Muscle of back (tissue), 3 donors: ENCODE measurements at regions not wholly inside any gene's neighbourhood (a gene's known extent, or its start where the extent isn't known, plus 50 kb on each side); places are given as distances from the start of the nearest gene placed in this dataset.
A peak's percentile ranks its signal among the peaks of the same experiment; 100 is the strongest.
"Not testable (repeated sequence)": the region's sequence is repeated elsewhere in the genome, so short reads cannot be mapped to it uniquely, and the experiment has no call there.

ENCODE experiments used
- DNase-seq, 3 donors: peaks; one replicate each; pipeline versions ENCODE4 v3.0.0 to v3.0.0-alpha.2; 2013

DNA sequence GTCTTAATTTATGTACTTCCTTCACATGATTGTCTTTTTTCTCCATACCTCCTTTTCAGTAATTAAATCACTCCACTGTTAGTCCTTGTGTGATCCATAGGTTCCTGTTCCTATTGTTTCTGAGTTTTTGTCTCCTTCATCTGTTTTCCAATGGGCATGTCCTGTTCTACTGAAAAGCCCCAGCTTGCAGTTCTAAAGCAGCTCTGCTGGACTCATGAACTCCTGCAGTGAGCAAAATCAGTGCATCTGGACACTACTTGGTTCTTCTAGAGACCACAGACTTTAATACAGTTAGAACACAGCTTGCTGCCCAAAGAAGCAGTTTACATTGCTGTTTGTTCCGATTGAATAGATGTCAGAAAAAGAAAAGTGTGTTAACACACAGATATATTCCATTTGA, 593.3 kb upstream of the HS3ST5 start:
- no peak for DNase-seq

DNA sequence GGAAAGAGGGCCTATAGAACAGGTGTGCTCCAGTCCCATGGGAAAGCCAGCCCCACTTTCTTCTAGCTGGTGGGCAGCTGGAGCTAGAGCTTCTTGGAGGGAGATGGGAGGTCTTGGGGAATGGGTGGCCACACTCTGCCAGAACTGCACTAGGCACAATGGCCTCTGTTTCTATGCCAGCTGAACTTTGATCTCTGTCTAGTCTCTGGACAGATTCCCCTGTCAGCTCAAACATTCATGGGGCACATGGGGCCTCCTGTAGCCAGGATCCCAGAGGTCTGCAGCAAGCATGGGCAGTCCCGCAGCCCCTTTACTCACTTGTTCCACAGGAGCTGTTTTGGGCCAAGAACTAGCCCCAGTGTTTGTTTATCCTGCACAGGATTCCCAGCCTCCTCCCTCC, 591.3 kb upstream of the HS3ST5 start:
- no peak for DNase-seq

DNA sequence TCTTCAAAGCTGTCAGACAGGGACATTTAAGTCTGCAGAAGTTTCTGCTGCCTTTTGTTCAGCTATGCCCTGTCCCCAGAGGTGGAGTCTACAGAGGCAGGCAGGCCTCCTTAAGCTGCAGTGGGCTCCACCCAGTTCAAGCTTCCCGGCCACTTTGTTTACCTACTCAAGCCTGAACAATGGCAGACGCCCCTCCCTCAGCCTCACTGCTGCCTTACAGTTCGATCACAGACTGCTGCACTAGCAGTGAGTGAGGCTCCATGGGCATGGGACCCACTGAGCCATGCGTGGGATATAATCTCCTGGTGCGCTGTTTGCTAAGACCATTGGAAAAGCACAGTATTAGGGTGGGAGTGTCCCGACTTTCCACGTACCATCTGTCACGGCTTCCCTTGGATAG, 585.9 kb upstream of the HS3ST5 start:
- not testable (repeated sequence) for DNase-seq

DNA sequence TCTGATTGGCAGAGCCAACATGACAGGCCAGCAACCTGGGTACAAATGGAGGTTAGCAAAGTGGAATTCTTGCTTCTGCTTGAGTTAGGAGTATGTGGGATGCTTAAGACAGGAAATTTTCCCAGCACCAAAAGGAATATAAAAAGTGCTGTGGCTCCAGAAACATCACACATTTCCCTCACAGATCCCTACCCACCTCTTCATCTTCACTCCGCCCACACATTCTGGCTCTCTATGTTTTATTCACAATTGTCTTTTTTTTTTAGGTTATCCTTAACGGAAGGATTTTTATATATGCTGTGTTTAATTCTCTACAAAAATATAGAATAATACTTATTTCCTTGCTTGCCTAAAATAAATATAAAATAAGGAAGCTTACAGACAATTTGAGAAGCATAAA, 563.3 kb upstream of the HS3ST5 start:
- no peak for DNase-seq

DNA sequence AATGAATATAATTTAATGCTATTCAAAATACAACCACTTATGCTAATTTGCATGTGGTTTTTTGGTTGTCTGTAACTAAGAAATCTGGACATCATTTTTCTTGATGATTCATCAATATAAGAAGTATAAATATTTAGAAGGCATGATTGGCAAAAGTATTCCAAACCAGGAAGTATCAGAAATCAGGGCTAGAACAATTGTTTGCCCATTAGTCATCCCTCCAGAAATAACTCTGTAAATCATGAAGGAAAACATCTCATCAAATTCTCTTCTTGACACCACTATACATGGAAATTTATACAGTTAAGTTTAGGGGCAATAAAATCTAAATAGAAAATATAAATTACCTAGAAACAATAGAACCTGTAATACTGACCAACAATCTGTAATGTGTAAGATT, 554.7 kb upstream of the HS3ST5 start:
- DNase-seq: no peak

DNA sequence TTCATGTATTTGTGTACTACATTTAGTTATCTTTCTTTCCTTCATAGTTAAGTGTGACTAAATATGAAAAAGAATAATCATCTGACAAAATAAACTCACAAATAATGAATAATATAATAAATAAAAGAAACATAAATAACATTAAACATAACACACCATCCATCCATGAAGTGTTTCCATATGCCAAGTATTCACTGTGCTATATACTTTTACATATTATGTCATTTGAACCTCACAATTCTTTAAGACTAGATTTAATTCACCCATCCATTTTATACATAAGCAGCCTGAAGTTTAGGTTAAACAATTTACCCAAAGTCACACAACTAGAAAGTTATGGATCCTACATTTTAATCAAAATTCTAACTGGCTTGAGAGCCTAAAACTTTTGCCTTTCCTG, 549.4 kb upstream of the HS3ST5 start:
- no peak for DNase-seq

DNA sequence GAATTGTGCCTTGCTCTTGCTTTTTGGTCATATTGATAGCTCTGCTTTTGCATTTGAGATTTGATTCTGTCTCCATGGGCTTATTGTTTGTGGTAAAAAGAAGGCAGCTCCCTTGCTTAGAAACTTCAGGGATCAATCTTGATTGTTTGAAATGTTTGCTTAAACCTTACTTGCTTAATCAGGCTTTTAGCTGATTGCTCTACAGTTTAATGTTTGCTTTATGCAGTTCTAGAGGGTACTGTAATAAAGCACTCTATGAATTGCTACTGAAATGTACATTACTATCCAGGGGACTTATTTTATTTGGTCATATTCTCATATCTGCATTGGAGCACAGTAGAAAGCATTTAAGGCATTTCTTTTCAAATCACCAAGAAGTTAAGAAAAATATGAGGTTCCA, 545.4 kb upstream of the HS3ST5 start:
- no peak for DNase-seq

DNA sequence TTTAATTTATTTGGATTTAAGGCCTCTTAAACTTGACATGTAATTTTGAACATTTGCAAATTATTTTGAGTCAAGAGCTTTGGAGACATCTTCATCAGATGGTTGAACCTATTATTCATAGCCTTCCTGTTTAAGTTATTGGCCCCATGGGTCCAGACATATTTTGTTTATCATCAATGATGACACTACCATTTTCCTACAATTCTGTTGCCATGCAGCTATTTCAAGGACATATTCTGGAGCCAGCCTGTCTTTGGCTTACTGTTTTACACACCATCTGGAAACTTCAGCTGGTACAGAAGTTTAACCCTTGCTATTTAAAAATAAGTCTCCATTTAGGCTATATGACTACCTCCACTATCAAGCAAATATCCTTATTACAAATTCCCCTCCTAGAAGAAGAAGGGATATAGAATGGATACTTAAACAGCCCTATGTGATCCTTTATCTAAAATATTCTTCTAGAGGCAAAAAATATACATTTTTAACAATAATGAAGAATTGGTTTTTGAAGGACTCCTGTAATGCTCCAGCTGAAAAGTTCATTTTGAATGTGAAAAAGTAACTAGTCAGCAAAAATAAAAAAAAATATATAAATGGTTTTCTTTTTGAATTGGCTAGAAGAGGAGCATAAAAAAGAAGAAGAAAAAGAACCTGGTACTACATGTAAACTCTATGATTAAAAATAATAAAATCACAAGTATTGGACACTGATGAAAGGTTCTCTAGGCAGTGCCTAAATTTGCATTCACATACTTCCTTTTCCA, 544.0 kb upstream of the HS3ST5 start:
- peak in 2 of 3 donors; percentile 0 to 18 for DNase-seq

DNA sequence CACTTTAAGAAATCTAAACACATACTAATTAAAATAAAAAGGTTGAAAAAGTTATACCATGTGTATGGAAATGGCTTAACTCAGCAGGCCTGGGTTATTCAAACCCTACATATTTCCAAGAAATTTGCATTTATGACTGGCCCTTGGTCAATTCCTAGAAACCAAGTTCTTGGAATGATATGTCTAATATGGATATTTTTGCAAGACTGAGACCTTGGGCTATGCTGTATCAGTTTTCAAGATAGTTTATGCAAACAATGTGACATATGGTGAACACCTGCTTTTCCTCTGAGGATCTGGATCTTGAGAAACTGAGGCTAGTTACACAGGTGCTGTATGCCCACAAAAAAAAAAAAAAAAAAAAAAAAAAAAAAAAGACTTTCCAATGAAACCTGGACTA, 536.9 kb upstream of the HS3ST5 start:
- no peak for DNase-seq

DNA sequence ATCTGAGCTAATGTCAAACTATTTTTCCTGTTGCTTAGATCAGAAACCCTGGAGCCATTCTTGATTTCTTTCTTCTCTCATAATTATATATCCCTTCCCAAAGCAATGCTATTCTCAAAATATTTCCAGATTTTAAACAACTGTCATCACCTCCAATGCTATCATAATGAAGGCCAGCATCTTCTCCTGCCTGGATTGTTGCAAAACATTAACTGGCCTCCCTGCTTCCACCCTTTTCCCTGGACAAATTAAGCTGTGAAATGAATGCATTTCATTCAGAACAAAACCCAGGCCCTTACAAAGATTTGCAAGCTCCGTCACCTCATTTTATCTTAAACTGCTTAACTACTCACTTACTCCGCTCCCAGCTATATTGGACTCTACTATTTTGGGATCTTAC, 535.3 kb upstream of the HS3ST5 start:
- no peak for DNase-seq

DNA sequence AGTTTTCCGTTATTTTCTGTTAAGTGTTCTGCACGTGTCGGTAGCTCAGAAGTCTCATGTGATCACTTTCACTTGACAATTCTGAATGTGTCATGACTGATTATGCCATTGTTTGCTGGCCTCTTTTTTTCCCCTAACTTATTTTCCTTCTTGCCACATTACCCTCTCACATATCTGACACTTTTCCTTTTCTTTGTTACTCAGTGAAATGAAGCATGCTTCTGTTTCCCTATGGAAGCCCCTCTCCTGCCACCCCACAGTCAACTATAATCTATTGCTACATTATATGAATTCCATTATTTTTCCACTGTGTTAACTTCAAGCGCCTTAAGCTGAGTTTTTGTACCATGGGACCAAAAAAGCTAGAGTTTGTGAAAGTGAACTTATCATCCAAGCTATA, 531.6 kb upstream of the HS3ST5 start:
- DNase-seq: no peak

DNA sequence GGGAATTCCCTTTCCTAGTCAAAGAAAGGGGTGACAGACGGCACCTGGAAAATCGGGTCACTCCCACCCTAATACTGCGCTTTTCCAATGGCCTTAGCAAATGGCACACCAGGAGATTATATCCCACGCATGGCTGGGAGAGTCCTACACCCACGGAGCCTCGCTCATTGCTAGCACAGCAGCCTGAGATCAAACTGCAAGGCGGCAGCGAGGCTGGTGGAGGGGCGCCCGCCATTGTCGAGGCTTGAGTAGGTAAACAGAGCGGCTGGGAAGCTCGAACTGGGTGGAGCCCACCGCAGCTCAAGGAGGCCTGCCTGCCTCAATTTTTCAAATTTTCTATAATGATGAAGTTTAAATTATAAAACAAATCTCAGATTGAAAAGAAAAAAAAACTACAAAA, 522.7 kb upstream of the HS3ST5 start:
- DNase-seq: not testable (repeated sequence)

DNA sequence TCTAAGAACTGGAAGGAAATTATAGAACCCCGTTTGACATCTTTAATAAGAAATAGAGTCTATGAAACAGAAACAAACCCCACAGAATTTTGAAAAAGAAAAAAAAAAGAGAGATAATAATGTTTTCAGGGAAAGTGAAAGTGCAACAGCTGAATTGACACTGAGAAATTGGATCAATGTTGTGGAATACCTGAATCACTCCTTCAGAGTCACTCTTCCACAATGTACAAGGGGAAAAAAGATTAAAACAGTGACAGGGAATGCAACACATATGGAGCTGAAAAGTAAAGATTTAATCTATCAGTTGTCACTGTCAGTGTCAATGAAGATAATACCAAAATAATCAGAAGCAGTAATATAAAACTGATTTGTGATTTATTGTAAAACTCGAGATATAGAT, 520.8 kb upstream of the HS3ST5 start:
- no peak for DNase-seq

DNA sequence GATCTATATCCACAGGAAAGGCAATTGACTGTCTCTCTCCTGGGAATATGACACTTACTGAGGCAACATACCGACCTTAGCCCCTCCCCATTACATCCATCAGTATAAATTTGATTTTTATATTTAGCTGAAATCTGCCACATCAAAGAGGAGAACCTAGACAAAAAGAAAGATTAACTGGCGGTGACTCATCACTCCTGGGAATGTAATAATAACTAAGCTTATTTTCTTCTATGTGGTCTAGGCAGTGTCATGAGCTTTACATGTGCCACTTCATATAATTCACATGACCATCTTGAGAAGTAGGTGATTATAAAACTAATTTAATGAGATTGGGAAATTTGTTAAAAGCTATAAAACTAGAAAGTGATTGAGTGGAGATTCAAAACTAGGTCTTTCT, 520.0 kb upstream of the HS3ST5 start:
- DNase-seq: no peak

DNA sequence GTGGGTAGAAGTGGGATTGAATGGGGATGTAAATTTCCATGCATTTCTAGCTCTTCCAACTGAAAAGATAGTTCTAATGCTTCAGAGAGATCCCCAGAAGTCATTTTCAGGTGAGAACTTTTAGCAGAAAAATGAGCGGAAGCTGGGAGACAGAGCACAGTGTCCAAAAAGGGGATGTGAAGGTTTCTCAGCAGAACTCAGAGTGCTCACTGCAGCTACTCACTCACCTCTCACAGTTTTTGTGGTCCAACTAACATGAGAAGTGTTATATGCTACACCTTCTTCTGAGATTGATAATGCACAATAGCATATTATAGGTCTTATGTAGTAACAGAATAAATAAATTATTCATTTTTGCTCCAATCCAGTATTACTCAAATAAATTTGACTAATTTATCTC, 519.2 kb upstream of the HS3ST5 start:
- DNase-seq: no peak

DNA sequence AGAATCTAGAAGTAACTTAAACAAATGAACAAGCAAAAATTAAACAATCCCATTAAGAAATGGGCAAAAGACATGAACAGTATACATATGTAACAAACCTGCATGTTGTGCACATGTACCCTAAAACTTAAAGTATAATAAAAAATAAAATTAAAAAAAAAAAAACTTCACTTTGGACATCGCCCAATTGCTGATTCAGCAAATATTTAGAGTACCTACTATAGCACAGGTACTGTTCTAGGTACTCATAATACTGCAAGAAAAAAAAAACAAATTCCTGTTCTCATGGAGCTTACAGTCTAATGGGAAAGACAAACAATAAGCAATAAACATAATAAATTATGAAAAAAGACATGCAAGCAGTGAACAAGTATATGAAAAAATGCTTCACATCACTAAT, 501.5 kb upstream of the HS3ST5 start:
- no peak for DNase-seq

DNA sequence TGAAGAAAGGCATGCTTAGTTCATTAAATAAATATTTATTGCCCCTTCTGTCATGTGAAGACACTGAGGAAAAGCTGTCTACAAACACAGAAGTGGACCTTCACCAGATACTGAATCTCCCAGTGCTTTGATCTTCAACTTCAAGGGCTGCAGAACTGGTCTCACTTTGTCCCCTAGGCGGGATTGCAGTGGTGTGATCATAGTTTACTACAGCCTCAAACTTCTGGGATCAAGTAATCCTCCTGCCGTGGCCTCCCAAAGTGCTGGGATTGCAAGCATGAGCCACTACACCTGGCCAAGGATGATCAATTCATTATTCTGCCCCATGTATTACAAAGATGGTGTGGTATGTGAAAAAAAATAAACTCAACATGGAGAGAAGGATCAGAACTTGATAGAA, 496.2 kb upstream of the HS3ST5 start:
- DNase-seq: no peak

DNA sequence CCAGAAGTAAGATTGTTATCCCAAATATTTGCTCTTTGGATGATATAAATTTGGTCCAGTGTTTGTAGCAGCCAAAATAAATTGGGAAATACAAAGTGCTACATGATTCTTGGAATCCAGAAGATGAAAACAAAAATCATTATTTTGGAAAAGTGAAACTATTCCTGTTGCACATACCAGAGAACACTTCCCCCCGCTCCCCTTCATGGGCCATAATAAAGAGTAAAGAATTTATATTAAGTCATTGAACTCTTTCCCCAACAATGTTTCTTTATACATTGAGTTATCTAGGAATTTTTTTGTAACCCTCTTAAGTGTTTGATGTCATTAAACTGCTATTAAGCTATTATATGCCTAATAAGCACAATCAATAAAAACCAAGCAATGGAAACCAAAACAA, 490.4 kb upstream of the HS3ST5 start:
- peak in 2 of 3 donors; percentile 4 to 38 for DNase-seq

DNA sequence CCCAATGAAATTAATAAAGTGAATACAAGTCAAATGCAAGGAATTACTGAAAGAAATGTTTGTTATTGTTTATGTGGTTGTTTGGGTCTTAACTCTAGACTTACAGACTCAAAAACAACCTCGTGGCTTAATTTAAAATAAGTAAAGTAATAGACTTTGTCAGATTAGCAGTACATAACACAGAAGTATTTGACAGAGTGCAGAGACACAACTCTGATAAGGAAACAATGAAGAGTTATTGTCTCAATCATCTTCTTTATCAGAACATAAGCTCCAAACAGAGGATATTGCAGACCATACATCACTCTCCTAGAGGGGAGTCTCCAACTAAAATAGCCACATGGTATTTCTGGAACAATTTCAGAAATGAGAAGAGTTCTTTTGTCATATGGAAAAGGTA, 487.7 kb upstream of the HS3ST5 start:
- DNase-seq: no peak

DNA sequence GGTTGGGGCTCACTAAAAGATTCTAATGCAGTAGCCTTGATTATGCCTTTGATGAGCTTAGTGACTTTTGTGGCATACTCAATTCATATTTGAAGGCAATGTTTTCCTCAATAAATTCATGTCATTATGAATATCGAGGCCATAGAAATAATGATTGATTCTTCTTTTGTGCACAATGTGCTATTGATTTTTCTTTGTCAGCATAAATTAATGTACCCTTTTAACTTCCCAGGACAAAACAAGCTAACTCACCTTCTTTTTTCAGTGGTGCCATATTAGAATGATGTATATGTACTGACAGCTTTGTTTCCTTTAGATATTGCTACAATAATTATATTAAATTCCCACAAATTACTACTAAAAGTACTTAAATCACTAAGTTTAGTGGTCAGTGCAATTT, 484.3 kb upstream of the HS3ST5 start:
- no peak for DNase-seq

DNA sequence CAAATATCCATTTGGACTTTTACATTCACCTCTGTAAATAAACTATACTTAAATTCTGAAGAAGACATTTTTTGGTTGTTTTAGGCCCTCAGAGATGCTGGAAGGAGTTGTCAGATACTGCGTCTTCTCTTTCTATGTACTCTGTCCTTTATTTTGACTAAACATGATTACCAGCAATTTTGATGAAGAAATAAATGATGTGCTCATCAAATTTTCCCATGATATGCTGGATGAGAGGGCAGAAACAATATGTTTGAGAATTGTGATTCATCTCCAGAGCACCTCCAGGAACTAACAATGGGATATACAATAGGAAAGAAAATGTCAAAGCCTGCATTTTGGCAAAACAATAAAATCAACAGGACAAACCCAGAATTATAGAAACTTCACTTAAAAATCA, 481.6 kb upstream of the HS3ST5 start:
- DNase-seq: no peak

DNA sequence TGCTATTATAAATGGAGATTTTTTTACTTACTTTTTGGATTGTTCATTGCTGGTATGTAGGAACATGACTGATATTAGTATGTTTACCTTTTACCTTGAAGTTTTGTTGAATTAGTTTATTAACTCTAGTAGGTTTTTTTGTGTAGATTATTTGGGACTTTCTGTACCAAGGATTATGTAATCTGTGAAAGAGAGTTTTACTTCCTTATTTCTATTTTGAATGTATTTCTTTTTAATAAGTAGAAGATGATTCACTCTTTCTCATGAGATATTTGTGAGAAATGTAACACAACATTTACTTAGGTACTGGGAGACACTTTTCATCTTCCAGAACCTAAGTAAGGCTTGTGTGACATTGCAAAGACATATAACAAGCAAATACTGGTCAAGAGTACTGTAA, 473.9 kb upstream of the HS3ST5 start:
- DNase-seq: no peak

DNA sequence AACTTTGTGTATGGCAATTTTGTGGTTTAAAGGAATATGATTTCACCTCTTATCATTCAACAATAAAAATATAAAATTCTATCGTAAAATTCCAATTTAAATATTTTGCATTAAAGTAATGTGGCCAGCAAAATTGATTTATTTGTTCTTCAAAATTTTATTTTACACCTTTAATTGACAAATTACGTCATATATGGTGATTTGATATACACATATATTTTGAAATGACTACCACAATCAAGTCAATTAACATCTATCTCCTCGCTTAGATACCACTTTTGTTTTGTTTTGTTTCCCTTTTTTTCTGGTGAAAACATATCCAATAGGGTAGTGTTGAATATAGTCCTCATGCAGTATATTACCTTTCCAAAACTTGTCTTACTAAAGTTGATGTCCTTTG, 467.6 kb upstream of the HS3ST5 start:
- no peak for DNase-seq

DNA sequence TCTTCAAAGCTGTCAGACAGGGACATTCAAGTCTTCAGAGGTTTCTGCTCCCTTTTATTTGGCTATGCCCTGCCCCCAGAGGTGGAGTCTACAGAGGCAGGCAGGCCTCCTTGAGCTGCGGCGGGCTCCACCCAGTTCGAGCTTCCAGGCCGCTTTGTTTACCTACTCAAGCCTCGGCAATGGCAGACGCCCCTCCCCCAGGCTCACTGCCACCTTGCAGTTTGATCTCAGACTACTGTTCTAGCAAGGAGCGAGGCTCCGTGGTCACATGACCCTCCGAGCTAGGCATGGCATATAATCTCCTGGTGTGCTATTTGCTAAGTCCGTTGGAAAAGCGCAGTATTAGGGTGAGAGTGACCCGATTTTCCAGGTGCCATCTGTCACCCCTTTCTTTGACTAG, 462.6 kb upstream of the HS3ST5 start:
- DNase-seq: not testable (repeated sequence)

DNA sequence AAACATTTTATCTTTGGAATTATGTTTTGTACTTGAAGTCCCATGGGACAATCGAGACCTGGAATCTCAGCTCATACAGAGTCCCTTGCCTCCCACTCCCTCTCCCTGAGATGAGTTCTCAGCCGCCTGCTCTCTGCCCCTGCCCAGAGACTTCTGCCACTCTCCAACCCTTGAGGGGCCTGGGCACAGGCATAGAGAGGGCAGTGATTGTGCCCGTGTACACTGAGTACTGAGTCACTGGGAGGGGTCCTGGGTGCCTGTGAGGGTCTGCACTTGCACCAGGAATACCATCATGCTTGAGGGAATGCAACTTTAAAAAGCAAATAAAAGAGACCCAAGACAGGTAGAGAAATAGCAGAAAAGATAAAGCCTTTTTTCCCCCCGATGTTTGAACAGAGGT, 453.8 kb upstream of the HS3ST5 start:
- DNase-seq: no peak
